Uterus (tissue), 3 donors: ENCODE measurements at regions not wholly inside any gene's neighbourhood (a gene's known extent, or its start where the extent isn't known, plus 50 kb on each side); places are given as distances from the start of the nearest gene placed in this dataset.
A peak's percentile ranks its signal among the peaks of the same experiment; 100 is the strongest.

ENCODE experiments used
- DNase-seq, 2 donors: peaks; one replicate each; pipeline ENCODE4 v3.0.0-alpha.2; 2019 to 2020
- H3K27ac ChIP-seq, 2 donors: fragments of 200-600 bp; sonication (generic); 1 replicate in 1 of 2; 2 replicates in 1 of 2; pipeline ENCODE4 v1.5.1; 2016 to 2018
- H3K27me3 ChIP-seq, 2 donors: fragments of 200-600 bp; sonication (generic); one replicate each; pipeline ENCODE4 v1.5.1; 2018 to 2019; ENCODE audit warnings: control low read depth in 1 of 2
- H3K36me3 ChIP-seq, 2 donors: fragments of 200-600 bp; sonication (generic); one replicate each; pipeline ENCODE4 v1.5.1; 2019; ENCODE audit warnings: control low read depth in 1 of 2
- H3K4me1 ChIP-seq, 2 donors: fragments of 200-600 bp; sonication (generic); one replicate each; pipeline ENCODE4 v1.5.1; 2018 to 2019; ENCODE audit warnings: control low read depth in 1 of 2
- H3K4me3 ChIP-seq, 2 donors: fragments of 200-600 bp; sonication (generic); 1 replicate in 1 of 2; 2 replicates in 1 of 2; pipeline ENCODE4 v1.5.1; 2018 to 2019; ENCODE audit warnings: mild to moderate bottlenecking in 1 of 2
- H3K9me3 ChIP-seq, 2 donors: fragments of 200-600 bp; sonication (generic); one replicate each; pipeline ENCODE4 v1.5.1; 2019; ENCODE audit warnings: control low read depth in 1 of 2
- CTCF ChIP-seq, 4 experiments: fragments of 200-600 bp in 2 of 4; fragments of 450-650 bp in 2 of 4; sonication (generic) in 2 of 4; IDR thresholded peaks; one replicate each; pipeline ENCODE4 v1.5.1; 2016 to 2019; ENCODE audit warnings: antibody characterized with exemption in 4 of 4, mild to moderate bottlenecking in 2 of 4, moderate library complexity in 1 of 4
- POLR2A ChIP-seq, 2 donors: fragments of 450-650 bp; IDR thresholded peaks; one replicate each; pipeline ENCODE4 v1.6.1; 2016; ENCODE audit warnings: antibody characterized with exemption in 2 of 2, mild to moderate bottlenecking in 1 of 2, moderate library complexity in 1 of 2
- intact Hi-C: fragments of 100-400 bp; cut with DNase I; formaldehyde crosslinking; loops from one replicate; pipeline ENCODE4 v1.15.1; 2023; ENCODE audit warnings: low total_unique reads
- donor health status: DM: yes; HTN: yes; CAD: no.

- TF ChIP-seq POLR2A (IDR thresholded peaks at IDR 0.05) (no peak), CTCF (IDR thresholded peaks at IDR 0.05) (no peak)
- peak in 1 of 2 donors; percentile 42 for DNase-seq
- Histone ChIP-seq H3K27me3 (no peaks in the 10 kb centered on the region), H3K4me1 (no peaks in the 10 kb centered on the region), H3K9me3 (no peaks in the 10 kb centered on the region), H3K27ac (peak overlapping the region; percentile 29 to 30), H3K4me3 (no peak overlapping the region), H3K36me3 (no peaks in the 10 kb centered on the region)
- intact Hi-C loops, result no loop called here
These were observed 316.6 kb upstream of the ZNF32 start for GRCh38 chr10:43965033-43965917.

GRCh38 chr10:43964486-43964885 is 315.8 kb upstream of the ZNF32 start:
- Histone ChIP-seq H3K27ac (peak overlapping the region; percentile 2 to 30), H3K4me3 (no peak overlapping the region), H3K27me3 (no peaks in the 10 kb centered on the region), H3K9me3 (no peaks in the 10 kb centered on the region), H3K36me3 (no peaks in the 10 kb centered on the region), H3K4me1 (no peaks in the 10 kb centered on the region)
- intact Hi-C loops, result no loop called here
- DNase-seq, result no peak
- TF ChIP-seq POLR2A (IDR thresholded peaks at IDR 0.05), result no peak
- no peak for TF ChIP-seq CTCF (IDR thresholded peaks at IDR 0.05)

GRCh38 chr10:43963793-43964425 is 315.2 kb upstream of the ZNF32 start:
- intact Hi-C loops, result no loop called here
- no peaks in the 10 kb centered on the region for H3K36me3 ChIP-seq
- TF ChIP-seq POLR2A (IDR thresholded peaks at IDR 0.05) (no peak), CTCF (IDR thresholded peaks at IDR 0.05) (no peak)
- H3K9me3 ChIP-seq, result no peaks in the 10 kb centered on the region
- no peaks in the 10 kb centered on the region for H3K27me3 ChIP-seq
- peak overlapping the region; percentile 2 to 30 for H3K27ac ChIP-seq
- DNase-seq, result no peak
- H3K4me1 ChIP-seq, result no peaks in the 10 kb centered on the region
- H3K4me3 ChIP-seq, result no peak overlapping the region

- no peak for DNase-seq
- no peak overlapping the region for H3K27ac ChIP-seq
- no peaks in the 10 kb centered on the region for H3K36me3 ChIP-seq
- TF ChIP-seq CTCF (IDR thresholded peaks at IDR 0.05), result no peak
- TF ChIP-seq POLR2A (IDR thresholded peaks at IDR 0.05), result no peak
- no peaks in the 10 kb centered on the region for H3K9me3 ChIP-seq
- no peaks in the 10 kb centered on the region for H3K27me3 ChIP-seq
- H3K4me1 ChIP-seq, result no peaks in the 10 kb centered on the region
- intact Hi-C loops, result no loop called here
- H3K4me3 ChIP-seq, result no peak overlapping the region
These were observed 314.7 kb upstream of the ZNF32 start for GRCh38 chr10:43963379-43963778.
